UCSD-AML1 (cell line): ENCODE measurements at regions not wholly inside any gene's neighbourhood (a gene's known extent, or its start where the extent isn't known, plus 50 kb on each side); places are given as distances from the start of the nearest gene placed in this dataset.
A peak's percentile ranks its signal among the peaks of the same experiment; 100 is the strongest.
"Not testable (repeated sequence)": the region's sequence is repeated elsewhere in the genome, so short reads cannot be mapped to it uniquely, and the experiment has no call there.

ENCODE experiments used
- DNase-seq: peaks from one replicate; lab custom pipeline; 2025; ENCODE audit not compliant: unreplicated experiment; lab: John Stamatoyannopoulos, UW

DNA sequence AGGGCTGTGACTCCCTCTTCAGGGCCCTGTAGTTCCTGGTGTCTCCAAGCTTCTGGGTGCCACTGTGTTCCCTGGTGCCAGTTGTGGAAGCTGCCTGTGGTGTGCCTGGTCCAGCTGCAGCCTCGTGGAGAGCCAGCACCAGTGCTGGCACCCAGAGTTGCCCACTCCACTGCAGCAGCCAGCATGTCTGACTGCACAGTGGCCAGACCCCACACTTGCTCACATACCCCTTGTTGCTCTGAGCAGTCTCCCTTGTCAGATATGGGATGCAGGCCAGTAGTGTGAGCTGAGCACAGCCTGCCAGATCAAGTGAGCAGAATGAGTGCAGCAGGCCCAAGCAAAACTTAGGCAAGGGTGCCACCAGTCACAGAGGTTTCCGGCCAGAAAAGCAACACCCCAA is 108.6 kb downstream of the ZMAT1 start:
- no peak for DNase-seq

DNA sequence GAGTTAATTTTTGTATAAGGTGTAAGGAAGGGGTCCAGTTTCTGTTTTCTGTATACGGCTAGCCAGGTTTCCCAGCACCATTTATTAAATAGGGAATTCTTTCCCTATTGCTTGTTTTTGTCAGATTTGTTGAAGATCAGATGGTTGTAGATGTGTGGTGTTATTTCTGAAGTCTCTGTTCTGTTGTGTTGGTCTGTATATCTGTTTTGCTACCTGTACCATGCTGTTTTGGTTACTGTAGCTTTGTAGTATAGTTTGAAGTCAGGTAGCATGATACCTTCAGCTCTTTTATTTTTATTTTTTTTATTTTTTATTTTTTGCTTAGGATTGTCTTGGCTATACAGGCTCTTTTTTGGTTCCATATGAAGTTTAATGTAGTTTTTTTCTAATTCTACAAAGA is 114.1 kb downstream of the ZMAT1 start:
- not testable (repeated sequence) for DNase-seq

DNA sequence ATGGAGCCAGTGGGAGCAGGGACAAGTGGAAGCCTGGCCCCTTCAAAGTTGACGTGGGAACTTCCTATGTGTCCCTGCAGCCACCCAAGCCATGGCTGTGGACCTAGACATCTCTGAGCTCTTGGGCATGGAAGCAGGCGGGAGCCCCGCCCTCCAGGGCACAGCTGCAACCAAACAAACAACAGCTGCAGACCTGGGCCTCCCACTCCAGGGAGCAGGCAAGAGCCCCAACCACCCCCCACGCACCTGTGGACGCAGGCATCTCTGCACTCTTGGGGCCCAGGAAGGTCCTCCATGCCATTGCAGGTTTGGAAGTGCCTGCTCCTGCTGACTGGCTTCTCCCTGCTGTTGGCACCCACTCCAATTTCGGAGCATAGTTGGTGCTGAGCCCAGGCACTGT is 118.6 kb downstream of the ZMAT1 start:
- no peak for DNase-seq

DNA sequence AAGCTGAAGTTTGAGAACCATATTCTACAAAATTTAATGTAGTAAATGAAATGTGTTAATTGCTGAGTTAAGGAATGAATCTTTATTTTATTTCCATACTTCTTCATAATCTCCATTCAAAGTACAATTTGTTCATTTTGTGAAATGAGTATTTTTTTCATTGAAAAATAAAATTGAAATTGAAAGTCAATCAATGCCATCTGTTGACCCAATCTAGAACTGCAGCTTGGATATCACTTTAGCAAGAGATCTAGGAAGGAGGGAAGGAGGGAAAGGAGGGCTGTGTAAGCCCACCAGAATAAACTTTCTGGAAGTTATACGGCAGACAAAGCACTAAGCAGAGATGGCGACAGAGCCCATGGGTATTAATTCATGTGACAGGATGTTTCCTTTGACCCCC is 128.4 kb downstream of the ZMAT1 start:
- no peak for DNase-seq

DNA sequence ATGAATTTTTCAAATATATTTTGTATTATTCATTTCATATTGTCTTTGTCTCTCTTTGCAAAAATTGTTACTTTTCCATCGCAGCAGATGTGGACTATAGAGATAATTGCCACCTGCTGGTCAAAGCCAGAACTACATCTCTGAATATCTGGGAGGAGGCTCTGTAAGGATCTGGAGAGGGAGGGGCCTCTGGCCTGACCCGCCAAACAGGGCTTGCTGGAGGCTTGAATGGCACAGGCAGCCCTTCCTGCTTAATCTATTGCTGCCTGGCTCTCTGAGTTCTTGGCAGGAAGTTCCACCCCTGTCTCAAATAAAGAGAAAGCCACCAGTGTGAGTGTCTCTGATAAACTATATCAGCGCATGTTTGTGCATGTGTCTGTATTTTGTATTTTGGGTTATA is 132.4 kb downstream of the ZMAT1 start:
- DNase-seq: peak; percentile 74

DNA sequence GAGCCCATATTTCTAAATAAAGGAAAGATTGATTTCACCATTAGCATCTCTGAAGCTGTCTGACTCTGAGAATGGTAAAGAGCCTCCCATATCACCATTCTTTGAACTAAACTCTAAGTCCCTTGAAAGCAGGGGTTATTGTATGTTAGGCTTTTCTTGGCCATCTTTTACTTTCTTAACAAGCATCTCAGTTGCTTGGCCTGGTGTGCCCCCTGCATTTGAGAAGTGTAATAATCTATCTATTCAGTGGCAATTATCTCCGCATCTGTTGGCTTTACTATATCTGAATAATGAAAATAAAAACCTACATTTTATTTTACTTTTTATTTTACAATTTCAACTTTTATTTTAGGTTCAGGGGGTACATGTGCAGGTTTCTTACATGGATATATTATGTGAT is 128.3 kb upstream of the ARMCX2 start:
- DNase-seq: no peak

DNA sequence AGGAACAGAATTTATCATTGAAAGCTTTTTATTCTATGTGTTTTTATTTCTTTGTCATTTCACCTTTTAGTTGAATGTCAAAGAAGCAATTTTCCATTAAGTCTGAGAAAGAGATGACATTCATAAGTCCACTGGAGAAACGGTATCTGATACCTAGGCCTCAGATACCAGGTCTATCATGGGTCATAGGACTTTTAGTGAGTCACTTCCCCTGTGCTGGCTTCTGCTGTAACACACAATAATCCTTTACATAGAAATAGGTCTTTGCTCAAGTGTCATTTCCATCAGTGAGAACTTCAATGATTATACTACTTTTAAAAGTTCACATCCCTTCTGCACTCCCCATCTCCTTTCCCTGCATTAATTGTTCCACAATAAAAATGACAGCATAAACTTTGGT is 125.5 kb upstream of the ARMCX2 start:
- no peak for DNase-seq

DNA sequence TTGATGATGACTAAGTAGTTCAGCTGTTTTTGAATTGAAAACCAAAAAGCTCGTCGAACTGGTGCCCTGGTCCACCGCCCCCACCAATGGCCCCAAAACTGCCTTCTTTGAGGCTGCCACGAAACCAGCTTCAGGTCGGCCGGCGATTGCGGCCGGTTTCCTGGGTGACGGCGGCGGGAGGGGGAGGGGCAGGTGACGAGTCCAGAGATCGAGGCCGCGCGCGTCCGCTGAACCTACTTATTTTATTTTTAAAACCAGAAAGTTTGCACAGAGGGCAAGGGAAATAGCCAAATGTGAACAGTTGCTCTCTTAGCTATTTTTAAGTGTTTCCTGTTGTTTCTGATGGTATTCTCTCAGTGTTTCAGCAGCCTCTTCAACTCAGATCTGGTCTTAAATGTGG is 120.8 kb upstream of the ARMCX2 start:
- DNase-seq: not testable (repeated sequence)

DNA sequence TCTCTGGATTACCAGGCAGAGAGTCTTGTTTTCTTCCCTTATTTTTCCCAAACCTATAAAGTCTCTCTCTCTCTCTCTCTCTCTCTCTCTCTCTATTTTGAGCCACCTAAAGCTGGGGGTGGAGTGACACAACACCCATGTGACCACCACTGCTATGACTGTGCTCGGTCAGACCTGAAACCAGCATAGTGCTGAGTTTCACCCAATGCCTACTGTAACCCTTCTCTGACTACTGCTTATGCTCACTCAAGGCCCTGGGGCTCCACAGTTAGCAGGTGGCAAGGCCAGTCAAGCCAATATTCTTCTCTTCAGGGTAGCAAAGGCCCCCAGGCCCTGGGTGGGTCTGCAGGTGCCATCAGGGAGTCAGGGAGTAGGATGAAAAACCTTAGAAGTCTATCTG is 114.7 kb upstream of the ARMCX2 start:
- DNase-seq: no peak

DNA sequence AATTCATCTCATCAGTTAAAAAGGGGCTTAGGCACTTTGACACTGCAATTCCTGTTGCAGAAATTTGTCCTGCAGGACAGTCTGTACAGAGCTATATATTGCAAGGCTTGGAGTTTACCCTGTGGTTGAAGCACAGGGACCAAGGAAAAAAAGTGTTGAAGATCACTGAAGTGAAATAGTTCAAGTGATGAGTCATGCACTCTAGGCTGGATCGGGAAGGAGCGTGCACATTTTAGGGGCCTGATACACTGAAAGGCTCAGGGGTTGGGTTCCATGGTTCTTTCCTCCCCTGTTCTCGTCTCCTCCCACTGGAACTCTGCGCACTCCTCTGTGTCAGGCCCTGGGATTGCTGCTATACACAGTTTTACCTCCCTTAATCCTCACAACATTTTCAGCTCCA is 104.9 kb upstream of the ARMCX2 start:
- no peak for DNase-seq

DNA sequence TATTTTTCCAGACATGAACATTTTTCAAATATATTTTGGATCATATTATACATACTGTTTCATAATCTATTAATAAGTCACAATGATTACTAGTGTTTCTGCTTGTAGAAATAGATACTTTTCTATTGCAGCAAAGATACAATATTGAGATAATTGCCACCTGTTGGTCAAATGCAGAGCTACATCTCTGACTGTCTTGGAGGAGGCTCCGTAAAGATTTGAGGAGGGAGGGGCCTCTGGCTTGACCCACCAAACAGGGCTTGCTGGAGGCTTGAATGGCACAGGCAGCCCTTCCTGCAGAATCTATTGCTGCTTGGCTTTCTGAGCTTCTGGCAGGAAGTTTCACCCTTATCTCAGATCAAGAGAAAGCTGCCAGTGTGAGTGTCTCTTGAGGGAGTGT is 99.3 kb upstream of the ARMCX2 start:
- DNase-seq: peak; percentile 11

DNA sequence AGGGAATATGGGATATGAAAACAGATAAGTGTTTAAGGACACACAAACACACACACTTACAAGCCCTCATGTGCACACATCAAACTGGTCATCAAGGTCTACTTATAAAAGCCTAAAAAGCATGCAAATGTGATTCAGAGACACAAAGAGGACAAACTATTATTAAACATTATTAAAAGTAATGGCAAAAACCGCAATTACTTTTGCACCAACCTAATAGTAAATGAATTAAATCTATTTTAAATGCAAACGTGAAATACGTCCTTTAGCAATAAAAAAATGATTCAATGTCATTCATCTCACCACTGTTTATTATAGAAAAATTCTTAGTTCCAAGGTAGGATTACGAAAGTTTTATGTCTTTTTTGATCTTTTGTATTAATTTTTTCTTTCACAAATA is 91.1 kb upstream of the ARMCX2 start:
- no peak for DNase-seq

DNA sequence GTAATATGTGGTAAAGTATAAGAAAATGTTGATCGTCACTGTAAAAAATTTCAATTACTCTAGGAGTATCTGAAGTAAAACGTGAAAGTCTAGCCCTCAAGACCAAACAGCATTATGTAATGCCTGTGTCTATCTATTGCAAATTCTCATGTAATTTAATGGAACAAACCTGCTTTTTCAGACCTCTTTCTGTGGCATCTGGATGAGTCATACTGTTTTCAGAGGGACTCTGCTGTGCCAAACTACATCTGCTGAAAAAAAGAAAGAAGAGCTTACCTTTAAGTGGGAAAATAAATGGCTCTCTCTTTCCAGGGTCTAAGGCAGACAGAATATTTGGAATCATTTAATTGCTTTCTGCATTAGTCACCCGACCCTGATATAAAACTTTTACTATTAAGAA is 89.8 kb upstream of the ARMCX2 start:
- DNase-seq: no peak

DNA sequence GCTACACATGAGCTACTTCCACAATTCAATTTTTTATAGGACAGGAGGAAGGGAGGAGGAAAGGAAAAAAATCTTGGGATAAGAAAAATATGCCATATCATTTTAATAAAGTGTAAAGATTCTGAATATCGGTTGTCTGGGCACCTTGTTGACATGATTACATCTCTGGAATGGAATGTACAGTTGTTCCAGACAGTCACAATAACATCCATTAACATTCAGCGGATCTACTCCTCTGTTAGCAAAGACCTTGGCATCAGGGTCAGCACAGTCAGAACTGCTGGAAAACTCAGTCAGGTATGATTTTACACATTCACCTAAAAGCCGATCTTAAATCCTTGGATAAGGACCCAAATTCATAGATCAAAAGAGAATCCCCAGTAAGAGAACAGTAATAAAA is 85.4 kb upstream of the ARMCX2 start:
- DNase-seq: no peak

DNA sequence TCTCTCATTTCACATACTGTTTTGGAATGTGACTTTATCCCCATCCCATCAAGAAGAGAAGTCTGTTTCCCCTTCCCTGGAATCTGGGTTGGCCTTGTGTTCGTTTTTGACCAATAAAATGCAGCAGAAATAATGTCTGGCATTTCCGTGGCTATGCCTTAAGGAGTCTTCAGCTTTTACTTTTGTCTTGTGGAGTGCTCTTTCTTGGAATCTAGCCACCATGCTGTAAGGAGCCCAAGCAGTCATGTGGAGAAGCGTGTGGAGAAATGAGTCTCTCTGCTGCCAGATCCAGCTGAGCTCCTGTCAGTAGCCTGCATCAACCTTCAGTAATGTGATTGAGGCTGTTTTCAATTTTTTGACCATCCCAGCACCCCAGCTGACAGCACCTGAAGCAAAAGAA is 84.4 kb upstream of the ARMCX2 start:
- no peak for DNase-seq

DNA sequence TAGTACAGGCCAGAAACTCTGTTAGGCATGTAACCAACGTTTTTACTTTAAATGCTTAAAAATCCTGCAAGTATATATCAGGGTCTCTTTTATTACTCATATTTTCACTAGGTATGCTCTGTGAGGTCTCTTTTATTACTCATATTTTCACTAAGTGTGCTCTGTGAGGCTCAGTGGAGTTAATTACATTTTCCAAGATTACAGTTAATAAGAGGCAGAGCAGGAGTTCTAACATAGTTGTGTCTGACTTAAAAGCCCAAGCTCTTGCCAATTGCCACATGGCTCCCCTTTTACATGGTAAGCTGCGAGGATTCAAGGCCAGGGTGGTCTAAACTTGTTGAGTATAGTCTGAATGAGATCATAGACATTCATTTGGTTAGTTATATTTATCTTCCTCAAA is 81.0 kb upstream of the ARMCX2 start:
- no peak for DNase-seq

DNA sequence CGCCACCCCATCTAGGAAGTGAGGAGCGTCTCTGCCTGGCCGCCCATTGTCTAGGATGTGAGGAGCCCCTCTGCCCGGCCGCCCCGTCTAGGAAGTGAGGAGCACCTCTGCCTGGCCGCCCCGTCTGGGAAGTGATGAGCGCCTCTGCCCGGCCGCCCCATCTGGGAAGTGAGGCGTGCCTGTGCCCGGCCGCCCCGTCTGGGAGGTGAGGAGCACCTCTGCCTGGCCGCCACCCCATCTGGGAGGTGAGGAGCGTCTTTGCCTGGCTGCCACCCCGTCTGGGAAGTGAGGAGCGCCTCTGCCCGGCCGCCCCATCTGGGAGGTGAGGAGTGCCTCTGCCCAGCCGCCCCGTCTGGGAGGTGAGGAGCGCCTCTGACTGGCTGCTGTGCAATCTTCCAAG is 79.2 kb upstream of the ARMCX2 start:
- not testable (repeated sequence) for DNase-seq

DNA sequence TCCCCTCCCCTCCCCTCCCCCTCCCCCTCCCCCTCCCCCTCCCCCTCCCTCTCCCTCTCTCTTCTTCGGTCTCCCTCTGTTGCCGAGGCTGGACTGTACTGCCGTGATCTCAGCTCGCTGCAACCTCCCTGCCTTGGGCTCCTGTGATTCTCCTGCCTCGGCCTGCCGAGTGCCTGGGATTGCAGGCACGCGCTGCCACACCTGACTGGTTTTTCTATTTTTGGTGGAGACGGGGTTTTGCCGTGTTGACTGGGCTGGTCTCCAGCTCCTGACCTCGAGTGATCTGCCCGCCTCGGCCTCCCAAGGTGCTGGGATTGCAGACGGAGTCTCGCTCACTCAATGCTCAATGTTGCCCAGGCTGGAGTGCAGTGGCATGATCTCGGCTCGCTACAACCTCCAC is 78.8 kb upstream of the ARMCX2 start:
- DNase-seq: not testable (repeated sequence)

DNA sequence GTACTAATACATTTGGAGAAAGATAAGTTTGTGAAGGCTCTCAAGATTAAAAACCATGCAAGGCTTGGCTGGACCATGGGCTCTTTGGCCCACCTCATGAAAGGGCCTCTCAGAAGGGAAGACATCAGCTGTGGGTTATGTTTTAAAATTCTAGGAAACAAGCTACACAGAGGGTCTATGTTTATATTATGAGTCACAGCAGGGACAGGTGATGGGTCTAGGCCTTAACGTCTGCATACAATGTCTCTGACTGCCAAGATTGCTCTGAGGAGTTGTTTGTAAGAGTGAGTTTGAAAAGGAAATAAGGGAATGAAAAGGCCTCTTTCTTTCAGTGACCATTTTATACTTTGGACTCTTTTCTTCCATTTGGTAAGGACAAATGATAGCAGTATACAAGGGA is 77.0 kb upstream of the ARMCX2 start:
- DNase-seq: no peak

DNA sequence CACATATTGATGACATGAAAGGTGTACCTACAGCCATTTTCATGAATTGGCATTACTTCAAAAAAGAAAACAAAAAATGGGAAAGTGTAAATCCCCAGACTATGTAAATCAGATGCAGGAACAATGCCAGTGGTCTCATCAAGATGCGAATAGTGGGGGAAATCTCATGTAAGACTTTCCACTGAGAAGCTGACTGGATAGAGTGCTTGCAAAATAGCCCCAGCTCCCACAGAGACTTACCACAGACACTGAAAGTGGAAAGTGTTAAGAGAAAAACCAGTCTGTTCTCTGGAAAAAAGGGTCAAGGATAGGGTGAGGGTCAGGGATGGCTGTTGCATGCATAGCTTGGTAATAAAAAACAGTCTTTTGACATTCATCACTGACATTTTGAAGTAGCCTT is 73.2 kb upstream of the ARMCX2 start:
- no peak for DNase-seq

DNA sequence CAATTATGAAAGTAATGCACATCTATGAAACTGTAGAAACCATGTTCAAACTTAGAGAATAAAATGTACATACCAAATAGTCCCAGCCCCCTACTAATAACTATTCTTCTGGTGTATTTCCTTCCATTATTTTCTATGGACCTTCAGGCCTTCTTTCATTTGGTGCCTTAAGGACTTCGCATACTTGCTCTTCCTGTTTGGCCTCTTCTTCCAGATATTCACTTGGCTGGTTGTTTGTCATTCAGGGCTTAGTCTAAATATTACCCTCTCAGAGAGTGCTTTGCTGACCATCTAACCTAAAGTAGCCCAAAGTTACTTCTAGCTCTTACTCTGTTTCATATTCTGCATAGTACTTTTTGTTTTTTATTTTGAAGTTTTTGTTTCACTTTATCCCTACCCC is 70.3 kb upstream of the ARMCX2 start:
- no peak for DNase-seq
